HG03135 (cell line): ENCODE measurements at regions not wholly inside any gene's neighbourhood (a gene's known extent, or its start where the extent isn't known, plus 50 kb on each side); places are given as distances from the start of the nearest gene placed in this dataset.

Experiments used
- ATAC-seq: cut with Tn5 transposase; IDR thresholded peaks from one replicate; pipeline ENCODE4 v1.9.1; 2021; ENCODE audit warnings: mild to moderate bottlenecking, moderate library complexity; ENCODE audit not compliant: unreplicated experiment

GRCh38 chr13:38518328-38518727, 168.5 kb upstream of the FREM2 start:
- no peak for ATAC-seq

DNA sequence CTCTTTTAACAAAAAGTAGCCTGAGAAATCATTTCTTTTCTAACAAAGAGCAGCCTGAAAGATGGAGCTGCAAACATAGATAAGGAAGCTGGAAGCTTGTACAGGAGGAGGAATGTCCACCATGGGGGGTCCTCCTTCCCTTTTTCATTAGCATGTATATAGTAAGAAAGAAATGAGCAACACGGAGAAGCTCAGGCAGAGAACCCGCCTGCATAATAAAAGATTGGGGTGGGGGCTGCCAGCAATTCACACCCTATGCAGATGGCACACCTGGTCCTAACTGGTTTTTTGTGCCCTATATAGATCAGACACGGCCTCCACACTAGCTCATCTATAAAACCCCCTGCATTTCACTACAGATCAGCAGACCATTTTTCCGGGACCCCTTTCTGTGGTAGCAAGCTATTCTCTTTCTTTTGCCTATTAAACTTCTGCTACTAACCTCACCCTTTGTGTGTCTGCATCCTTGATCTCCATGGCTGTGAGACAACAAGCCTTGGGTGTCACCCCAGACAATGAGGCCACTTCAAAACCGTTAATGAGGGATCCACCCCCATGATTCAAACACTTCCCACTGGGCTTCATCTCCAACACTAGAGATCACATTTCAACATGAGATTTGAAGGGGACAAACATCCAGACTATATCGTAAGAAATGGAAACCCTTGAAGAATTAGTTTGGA, 167.5 kb upstream of the FREM2 start:
- ATAC-seq, result no peak

DNA sequence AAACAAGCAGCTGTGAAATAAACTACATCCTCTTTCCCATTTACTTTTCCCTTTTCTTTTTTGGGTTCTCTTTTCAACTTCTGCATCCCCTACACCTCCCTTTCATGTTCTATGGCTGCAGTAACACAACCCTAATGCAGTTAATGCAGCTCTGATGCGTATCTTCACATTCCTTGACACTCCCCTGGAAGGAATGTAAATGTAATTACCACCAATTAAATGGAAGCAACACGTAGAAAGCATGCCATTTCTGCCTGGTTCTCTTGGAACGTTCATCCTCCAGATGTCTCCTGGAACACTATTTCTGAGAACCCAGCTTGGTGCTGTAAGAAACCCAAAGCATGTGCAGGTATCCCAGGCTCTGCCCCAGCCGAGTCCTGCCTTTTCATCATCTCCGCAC, 166.8 kb upstream of the FREM2 start:
- no peak for ATAC-seq

- no peak for ATAC-seq
Measured at GRCh38 chr13:38527140-38527539, 159.7 kb upstream of the FREM2 start.

GRCh38 chr13:38528986-38529385, 157.9 kb upstream of the FREM2 start:
- no peak for ATAC-seq

- no peak for ATAC-seq
Measured at GRCh38 chr13:38530492-38530891, 156.4 kb upstream of the FREM2 start.

GRCh38 chr13:38535261-38535660, 151.6 kb upstream of the FREM2 start:
- ATAC-seq, result no peak

- ATAC-seq, result no peak
Measured at GRCh38 chr13:38537051-38537450, 149.8 kb upstream of the FREM2 start.

- no peak for ATAC-seq
Measured at GRCh38 chr13:38538422-38538821, 148.5 kb upstream of the FREM2 start.

DNA sequence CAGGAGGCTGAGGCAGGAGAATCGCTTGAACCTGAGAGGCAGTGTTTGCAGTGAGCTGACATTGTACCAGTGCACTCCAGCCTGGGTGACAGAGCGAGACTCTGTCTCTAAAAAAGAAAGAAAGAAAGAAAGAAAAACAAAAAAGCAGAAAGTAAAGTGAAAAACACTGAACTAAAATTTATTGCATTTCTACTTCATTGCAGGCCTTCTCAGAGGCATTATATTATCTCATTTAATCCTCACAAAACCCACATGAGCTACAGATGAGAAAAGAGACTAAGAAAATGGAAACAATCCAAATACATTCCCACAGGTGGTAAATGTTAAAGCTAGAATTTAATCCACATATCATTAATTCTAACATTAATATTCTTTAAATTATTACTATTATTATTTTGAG, 147.2 kb upstream of the FREM2 start:
- no peak for ATAC-seq

GRCh38 chr13:38542601-38543000, 144.3 kb upstream of the FREM2 start:
- ATAC-seq, result no peak

- no peak for ATAC-seq
Measured at GRCh38 chr13:38543561-38543960, 143.3 kb upstream of the FREM2 start.

DNA sequence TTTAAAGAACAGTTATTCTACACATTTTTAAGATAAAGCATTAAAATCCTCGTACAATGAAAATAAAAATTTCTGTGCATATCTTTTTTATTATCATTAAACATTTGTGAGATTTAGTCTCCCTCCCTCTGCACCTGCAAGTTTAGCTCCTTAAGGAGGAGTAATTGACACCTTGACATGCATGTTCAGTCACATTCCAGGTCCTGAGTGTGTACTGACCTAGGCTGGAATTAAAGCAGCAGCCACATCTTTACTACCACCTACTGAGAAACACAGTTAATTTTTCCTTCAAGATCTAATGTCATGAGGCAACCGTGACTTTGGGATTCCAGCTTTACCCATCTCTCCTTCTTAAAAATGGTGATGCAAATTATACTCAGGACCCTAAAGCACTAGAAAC, 123.1 kb upstream of the FREM2 start:
- ATAC-seq, result no peak

DNA sequence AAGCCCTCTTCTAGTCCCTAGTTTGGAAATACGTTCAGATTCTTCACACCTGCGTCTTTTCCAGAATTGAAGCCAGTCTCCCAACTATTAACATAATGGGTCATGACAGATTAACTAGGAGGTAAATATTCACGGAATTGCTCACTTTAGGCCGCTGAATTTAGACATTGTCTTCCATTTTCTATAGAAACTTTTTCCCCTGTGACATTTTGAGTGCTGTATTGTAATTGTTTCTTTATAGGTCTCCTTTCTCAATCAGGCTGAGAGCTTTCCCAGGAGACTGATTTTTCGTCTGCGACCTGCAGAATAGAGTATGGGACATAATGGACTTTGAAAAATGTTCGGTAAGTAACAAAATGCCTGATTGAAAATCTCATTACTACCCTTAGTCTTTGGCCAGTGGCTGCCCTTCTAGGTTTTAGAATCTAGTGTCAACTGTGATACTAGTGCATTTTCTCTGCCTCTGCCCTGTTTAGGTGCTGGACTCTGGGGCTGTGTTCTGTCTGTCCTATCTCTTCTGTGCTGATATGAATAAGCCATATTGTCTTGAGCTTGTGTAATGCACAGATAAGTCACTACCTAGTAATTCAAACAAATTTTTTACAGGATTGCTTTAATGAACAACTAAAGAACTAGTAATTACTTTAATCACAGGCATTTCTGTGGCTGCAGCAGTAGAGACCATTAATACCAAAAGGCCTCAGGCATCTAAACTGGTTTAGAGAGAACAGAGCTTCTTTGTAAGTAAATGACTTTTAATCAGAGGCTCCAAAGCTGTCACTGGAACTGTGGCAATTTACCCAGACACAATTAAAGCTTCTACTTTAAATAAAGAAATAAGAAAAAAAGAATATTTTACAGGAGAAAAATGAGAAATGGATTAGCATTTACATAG, 122.4 kb upstream of the FREM2 start:
- no peak for ATAC-seq

GRCh38 chr13:38566023-38566422, 120.9 kb upstream of the FREM2 start:
- no peak for ATAC-seq

DNA sequence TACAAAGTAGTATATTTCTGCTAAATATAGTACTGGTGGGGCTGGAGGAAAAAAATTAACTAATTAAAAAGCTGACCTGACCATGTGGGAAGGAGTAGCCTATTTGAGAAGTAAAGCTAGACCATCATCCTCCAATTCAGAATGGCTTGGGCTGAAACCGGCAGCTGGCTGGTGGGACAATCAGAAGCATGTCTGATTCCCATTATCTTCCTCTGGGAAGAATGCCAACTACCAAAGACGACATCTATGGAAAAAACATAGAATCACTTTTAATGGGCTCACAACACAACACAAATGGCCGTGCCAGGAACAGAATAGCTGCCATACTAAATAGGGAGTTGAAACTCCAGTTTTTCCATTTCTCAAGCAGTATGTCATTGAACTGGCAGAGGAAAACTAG, 120.4 kb upstream of the FREM2 start:
- ATAC-seq, result no peak

- no peak for ATAC-seq
Measured at GRCh38 chr13:38570706-38571105, 116.2 kb upstream of the FREM2 start.

DNA sequence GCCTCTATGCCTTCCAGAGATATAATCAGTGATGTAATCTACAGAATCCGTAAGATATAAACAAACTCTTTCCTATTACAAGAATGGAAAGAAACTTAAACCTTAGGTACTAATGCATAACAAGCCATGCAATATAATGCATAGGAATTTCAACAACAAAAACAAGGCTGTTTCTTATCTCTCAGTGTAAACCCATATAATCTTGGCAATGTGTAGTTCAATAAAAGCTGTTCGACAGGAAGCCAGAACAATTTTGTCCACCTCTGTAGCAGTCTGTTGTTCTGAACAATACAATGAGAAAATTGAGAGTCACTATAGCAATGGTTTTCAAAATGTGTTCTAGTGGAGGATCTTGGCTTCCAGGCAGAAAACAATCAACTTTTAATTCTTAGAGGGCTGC, 111.5 kb upstream of the FREM2 start:
- no peak for ATAC-seq

- ATAC-seq, result no peak
Measured at GRCh38 chr13:38577048-38577447, 109.8 kb upstream of the FREM2 start.

- ATAC-seq, result no peak
Measured at GRCh38 chr13:38582133-38582532, 104.7 kb upstream of the FREM2 start.

- no peak for ATAC-seq
Measured at GRCh38 chr13:38590230-38590629, 96.6 kb upstream of the FREM2 start.

DNA sequence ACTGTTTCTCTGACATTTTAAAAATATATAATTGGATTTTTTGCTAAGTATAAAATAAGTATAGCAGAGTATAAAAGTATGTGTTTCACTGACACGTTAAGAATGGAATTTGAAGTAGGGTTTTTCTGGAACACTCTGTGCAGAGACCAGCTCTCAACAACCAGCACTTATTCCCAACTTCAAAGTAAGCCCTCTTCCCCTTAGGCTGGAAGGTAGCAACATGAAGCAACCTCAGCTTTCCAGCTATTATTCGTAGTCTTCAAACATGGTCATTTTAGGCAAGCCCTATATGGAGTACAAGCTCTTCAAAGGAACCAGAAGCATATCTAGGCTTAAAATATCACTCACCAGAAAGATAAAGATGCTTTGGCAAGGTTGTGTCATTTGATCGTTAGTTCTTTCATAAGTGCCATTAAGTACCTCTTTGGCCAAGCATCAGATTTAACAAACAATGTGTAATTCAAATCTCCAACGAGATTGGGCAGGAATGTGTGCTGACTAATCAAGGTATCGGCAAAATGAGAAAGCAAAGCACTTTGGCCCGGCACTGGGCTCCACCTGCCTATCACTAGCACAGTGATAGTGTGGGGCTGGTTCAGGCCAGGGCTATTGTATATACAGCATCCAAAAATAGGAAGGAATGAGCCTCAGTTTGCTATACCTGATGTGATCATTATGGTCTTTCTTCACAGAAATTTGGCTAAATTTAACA, 95.9 kb upstream of the FREM2 start:
- ATAC-seq, result no peak
